ENCODE measurements at regions not wholly inside any gene's neighbourhood (a gene's known extent, or its start where the extent isn't known, plus 50 kb on each side); places are given as distances from the start of the nearest gene placed in this dataset.

- H3K27me3 ChIP-seq: no peaks in the 10 kb centered on the region
- no peak overlapping the region for H3K4me3 ChIP-seq
- TF ChIP-seq POLR2A (IDR thresholded peaks at IDR 0.05) (no peak), CTCF (IDR thresholded peaks at IDR 0.05) (no peak), EP300 (IDR thresholded peaks at IDR 0.05) (no peak)
- H3K9me3 ChIP-seq: no peaks in the 10 kb centered on the region
- no peaks in the 10 kb centered on the region for H3K36me3 ChIP-seq
- DNase-seq (ENCODE audit: low spot score in 2 of 2): no peak
- no peak overlapping the region for H3K27ac ChIP-seq
- no peaks in the 10 kb centered on the region for H3K4me1 ChIP-seq
These were observed 259.4 kb downstream of the PPP1R3A start for GRCh38 chr7:113659416-113659815.

GRCh38 chr7:113657603-113658002 is 261.2 kb downstream of the PPP1R3A start:
- no peaks in the 10 kb centered on the region for H3K27me3 ChIP-seq
- DNase-seq (ENCODE audit: low spot score in 2 of 2): no peak
- WGBS, 2 donors: 39 to 59% methylated on average over 1 of the region's 1 CpG
- no peaks in the 10 kb centered on the region for H3K36me3 ChIP-seq
- no peak overlapping the region for H3K27ac ChIP-seq
- TF ChIP-seq POLR2A (IDR thresholded peaks at IDR 0.05) (no peak), EP300 (IDR thresholded peaks at IDR 0.05) (no peak), CTCF (IDR thresholded peaks at IDR 0.05) (no peak)
- H3K4me1 ChIP-seq: no peaks in the 10 kb centered on the region
- H3K4me3 ChIP-seq: no peak overlapping the region
- H3K9me3 ChIP-seq: no peaks in the 10 kb centered on the region

DNA sequence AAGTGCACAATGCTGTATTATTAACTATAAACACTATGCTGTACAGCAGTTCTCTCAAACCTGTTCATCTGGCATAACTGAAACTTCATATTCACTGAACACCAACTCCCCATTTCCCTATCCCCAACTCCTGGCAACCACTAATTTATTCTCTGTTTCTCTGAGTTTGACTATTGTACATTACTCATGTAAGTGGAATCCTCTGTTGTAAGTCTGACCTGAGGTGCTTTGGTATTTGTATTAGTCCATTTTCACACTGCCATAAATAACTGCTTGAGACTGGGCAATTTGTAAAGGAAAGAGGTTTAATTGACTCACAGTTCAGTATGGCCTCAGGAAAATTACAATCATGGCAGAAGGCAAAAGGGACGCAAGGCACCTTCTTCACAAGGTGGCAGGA is 266.3 kb downstream of the PPP1R3A start:
- no peak for DNase-seq (ENCODE audit: low spot score in 2 of 2)
- H3K9me3 ChIP-seq: no peaks in the 10 kb centered on the region
- H3K4me1 ChIP-seq: no peaks in the 10 kb centered on the region
- 93 to 97% methylated on average over 1 of the region's 1 CpG for WGBS, 2 donors
- no peaks in the 10 kb centered on the region for H3K27me3 ChIP-seq
- no peak overlapping the region for H3K4me3 ChIP-seq
- no peak overlapping the region for H3K27ac ChIP-seq
- TF ChIP-seq POLR2A (IDR thresholded peaks at IDR 0.05) (no peak), EP300 (IDR thresholded peaks at IDR 0.05) (no peak), CTCF (IDR thresholded peaks at IDR 0.05) (no peak)
- no peaks in the 10 kb centered on the region for H3K36me3 ChIP-seq

- Histone ChIP-seq H3K4me1 (no peaks in the 10 kb centered on the region), H3K36me3 (no peaks in the 10 kb centered on the region), H3K27me3 (no peaks in the 10 kb centered on the region), H3K4me3 (no peak overlapping the region), H3K27ac (no peak overlapping the region), H3K9me3 (peaks cover 0 to 2% (median 0%) of the 10 kb centered on the region in 4 donors)
- no peak for DNase-seq (ENCODE audit: low spot score in 2 of 2)
- WGBS, 2 donors: 41 to 59% methylated on average over 1 of the region's 1 CpG
- TF ChIP-seq EP300 (IDR thresholded peaks at IDR 0.05) (no peak), POLR2A (IDR thresholded peaks at IDR 0.05) (no peak), CTCF (IDR thresholded peaks at IDR 0.05) (no peak)
These were observed 269.3 kb downstream of the PPP1R3A start for GRCh38 chr7:113649556-113649955.

- DNase-seq (ENCODE audit: low spot score in 2 of 2): no peak
- Histone ChIP-seq H3K27me3 (no peaks in the 10 kb centered on the region), H3K36me3 (no peaks in the 10 kb centered on the region), H3K4me1 (no peaks in the 10 kb centered on the region), H3K27ac (no peak overlapping the region), H3K9me3 (no peaks in the 10 kb centered on the region), H3K4me3 (no peak overlapping the region)
- WGBS, 2 donors: 75 to 87% methylated on average over 1 of the region's 1 CpG
- TF ChIP-seq CTCF (IDR thresholded peaks at IDR 0.05) (no peak), POLR2A (IDR thresholded peaks at IDR 0.05) (no peak), EP300 (IDR thresholded peaks at IDR 0.05) (no peak)
These were observed 279.6 kb downstream of the PPP1R3A start for GRCh38 chr7:113639221-113639620.
